ENCODE measurements at regions not wholly inside any gene's neighbourhood (a gene's known extent, or its start where the extent isn't known, plus 50 kb on each side); places are given as distances from the start of the nearest gene placed in this dataset.

GRCh38 chr4:23736466-23736865 is 153.4 kb downstream of the PPARGC1A start:
- TF ChIP-seq CTCF (IDR thresholded peaks at IDR 0.05; ENCODE audit: low read depth, low read length, missing input control) (no peak), REST (IDR thresholded peaks at IDR 0.05) (no peak), RAD21 (IDR thresholded peaks at IDR 0.05) (no peak), MAX (IDR thresholded peaks at IDR 0.05) (no peak), ATF3 (IDR thresholded peaks at IDR 0.05) (no peak)
